Gastroesophageal sphincter (tissue), 4 donors: ENCODE measurements at regions not wholly inside any gene's neighbourhood (a gene's known extent, or its start where the extent isn't known, plus 50 kb on each side); places are given as distances from the start of the nearest gene placed in this dataset.

Experiments used
- ATAC-seq: fragments of 150-250 bp; one replicate; pipeline ENCODE4 v1.9.1; 2016; ENCODE audit warnings: mild to moderate bottlenecking, moderate library complexity
- H3K27ac ChIP-seq, 4 donors: fragments of 200-600 bp; sonication (generic) in 3 of 4; 1 replicate in 3 of 4; 2 replicates in 1 of 4; pipeline ENCODE4 v1.5.1; 2016 to 2019
- H3K27me3 ChIP-seq: fragments of 200-600 bp; sonication (generic); one replicate; pipeline ENCODE4 v1.5.1; 2019
- H3K36me3 ChIP-seq, 2 donors: fragments of 200-600 bp; sonication (generic); one replicate each; pipeline ENCODE4 v1.5.1; 2019; ENCODE audit warnings: control low read depth in 1 of 2
- H3K4me1 ChIP-seq, 3 donors: fragments of 200-600 bp; sonication (generic); 1 replicate in 2 of 3; 2 replicates in 1 of 3; pipeline ENCODE4 v1.5.1; 2016 to 2019; ENCODE audit warnings: control low read depth in 2 of 3
- H3K4me3 ChIP-seq, 2 donors: fragments of 200-600 bp; sonication (generic); one replicate each; pipeline ENCODE4 v1.5.1; 2019; ENCODE audit warnings: mild to moderate bottlenecking in 1 of 2, moderate library complexity in 1 of 2
- H3K9me3 ChIP-seq, 3 donors: fragments of 200-600 bp; sonication (generic); one replicate each; pipeline ENCODE4 v1.5.1; 2017 to 2019; ENCODE audit warnings: control low read depth in 2 of 3
- EP300 ChIP-seq: sonication (generic); formaldehyde crosslinking; IDR thresholded peaks from one replicate; pipeline ENCODE4 v1.6.1; 2017; ENCODE audit warnings: antibody characterized with exemption, mild to moderate bottlenecking
- POLR2A ChIP-seq, 2 donors: fragments of 450-650 bp; IDR thresholded peaks; one replicate each; pipeline ENCODE4 v1.6.1; 2017; ENCODE audit warnings: antibody characterized with exemption in 2 of 2, mild to moderate bottlenecking in 2 of 2, moderate library complexity in 1 of 2
- POLR2AphosphoS5 ChIP-seq: sonication (generic); formaldehyde crosslinking; IDR thresholded peaks from one replicate; pipeline ENCODE4 v1.6.1; 2017; ENCODE audit warnings: antibody characterized with exemption
- WGBS, 2 donors: methylation state at CpG; one replicate each; pipeline ENCODE4 v1.1.5; 2018; ENCODE audit warnings: low coverage in 1 of 2; 5-methylcytosine and 5-hydroxymethylcytosine counted together
- TF ChIP-seq, protein P1 (sequence below), 4 experiments: fragments of 200-600 bp in 2 of 4; fragments of 450-650 bp in 2 of 4; sonication (generic) in 1 of 4; IDR thresholded peaks; one replicate each; pipeline ENCODE4 v1.5.1; 2017 to 2019; ENCODE audit warnings: antibody characterized with exemption in 4 of 4, mild to moderate bottlenecking in 2 of 4, moderate library complexity in 2 of 4

DNA sequence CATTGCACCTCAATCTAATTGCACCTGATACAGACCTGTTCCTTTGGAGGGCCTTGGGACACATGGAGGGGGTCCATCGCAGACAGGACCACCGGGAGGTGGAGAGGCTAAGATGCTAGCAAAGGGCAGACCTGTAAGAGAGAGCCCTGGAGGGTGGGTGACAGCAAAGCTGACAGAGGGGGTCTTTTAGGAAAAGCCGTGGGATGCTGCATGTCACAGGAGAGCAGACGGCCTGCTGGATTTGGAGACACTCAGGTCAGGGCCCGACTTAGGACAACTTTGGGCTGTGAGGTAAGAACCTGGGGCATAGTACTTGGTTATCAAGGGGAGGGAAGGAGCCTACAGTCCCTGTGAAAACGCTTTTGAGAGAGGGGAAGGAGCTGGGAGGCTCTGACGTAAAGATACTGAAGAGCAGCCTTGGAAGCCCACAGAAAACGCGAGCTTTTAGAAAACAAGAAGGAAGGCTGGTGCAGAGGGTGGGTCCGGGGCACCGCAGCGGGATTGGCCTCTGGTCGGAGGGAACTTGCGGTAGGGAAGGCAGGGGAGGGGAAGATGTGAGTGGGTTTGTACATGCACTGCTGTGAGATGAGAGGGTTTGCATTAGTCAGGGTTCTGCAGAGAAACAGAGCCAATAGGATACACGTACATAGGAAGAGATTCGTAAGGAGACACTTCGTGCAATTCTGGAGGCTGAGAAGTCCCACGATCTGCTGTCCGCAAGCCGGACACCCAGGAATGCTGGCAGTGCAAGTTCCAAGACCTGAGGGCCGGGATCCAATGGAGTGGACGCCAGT, 868.5 kb downstream of the TBC1D22A start:
- no peak overlapping the region for H3K27ac ChIP-seq
- peaks cover 0 to 7% (median 0%) of the 10 kb centered on the region in 3 donors for H3K4me1 ChIP-seq
- H3K36me3 ChIP-seq = no peaks in the 10 kb centered on the region
- 71 to 72% methylated on average over 9 to 17 of the region's 22 CpGs for WGBS, 2 donors
- H3K4me3 ChIP-seq = no peak overlapping the region
- TF ChIP-seq EP300 (no peak), POLR2A (IDR thresholded peaks at IDR 0.05) (no peak), POLR2AphosphoS5 (no peak)
- TF ChIP-seq, protein P1, sequence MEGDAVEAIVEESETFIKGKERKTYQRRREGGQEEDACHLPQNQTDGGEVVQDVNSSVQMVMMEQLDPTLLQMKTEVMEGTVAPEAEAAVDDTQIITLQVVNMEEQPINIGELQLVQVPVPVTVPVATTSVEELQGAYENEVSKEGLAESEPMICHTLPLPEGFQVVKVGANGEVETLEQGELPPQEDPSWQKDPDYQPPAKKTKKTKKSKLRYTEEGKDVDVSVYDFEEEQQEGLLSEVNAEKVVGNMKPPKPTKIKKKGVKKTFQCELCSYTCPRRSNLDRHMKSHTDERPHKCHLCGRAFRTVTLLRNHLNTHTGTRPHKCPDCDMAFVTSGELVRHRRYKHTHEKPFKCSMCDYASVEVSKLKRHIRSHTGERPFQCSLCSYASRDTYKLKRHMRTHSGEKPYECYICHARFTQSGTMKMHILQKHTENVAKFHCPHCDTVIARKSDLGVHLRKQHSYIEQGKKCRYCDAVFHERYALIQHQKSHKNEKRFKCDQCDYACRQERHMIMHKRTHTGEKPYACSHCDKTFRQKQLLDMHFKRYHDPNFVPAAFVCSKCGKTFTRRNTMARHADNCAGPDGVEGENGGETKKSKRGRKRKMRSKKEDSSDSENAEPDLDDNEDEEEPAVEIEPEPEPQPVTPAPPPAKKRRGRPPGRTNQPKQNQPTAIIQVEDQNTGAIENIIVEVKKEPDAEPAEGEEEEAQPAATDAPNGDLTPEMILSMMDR (IDR thresholded peaks at IDR 0.05) = no peak
- peaks cover 49% of the 10 kb centered on the region for H3K27me3 ChIP-seq
- H3K9me3 ChIP-seq = peaks cover 0 to 5% (median 0%) of the 10 kb centered on the region in 3 donors
- no peak for ATAC-seq

DNA sequence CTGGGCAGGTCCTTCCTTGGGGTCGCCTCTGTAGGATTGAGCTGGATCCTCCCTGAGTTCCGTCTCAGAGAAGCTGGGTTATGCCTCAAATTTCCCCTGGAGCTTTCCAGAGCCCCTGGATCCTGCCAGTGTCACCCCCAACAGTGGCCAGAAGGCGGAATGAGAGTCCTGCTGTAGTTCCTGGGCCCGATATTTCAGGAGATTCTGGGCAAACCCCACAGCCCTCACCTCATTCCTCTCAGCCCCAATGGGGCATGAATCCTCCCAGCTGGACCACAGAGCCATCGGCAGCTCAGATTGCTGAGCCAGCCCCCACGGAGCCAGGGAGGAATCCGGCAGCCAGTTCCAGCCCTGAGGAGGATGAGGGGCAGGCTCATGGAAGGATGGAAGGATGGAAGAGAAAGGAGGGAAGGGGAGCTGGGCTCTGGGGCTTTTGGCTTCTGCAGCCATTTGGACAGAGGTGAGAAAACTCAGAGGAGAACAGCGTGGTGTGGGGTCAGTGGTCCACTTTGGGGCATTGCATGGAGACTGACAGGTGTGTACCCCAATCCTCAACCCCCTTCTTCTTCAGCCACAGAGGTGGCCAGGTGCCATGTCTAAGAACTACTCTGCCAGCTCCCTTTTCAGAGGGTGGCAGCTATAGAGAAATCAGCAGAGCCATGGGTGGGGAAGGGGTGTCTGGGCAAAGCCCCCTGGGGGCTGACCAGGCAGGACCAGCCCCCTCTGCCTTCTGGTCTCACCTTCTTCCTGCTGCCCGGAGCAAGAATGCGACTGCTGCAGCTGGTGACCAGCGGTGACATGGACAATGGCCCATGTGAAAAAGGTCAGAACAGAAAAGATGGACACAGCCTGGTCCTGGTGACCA, 867.6 kb downstream of the TBC1D22A start:
- ATAC-seq = no peak
- Histone ChIP-seq H3K27me3 (peaks cover 49% of the 10 kb centered on the region), H3K27ac (no peak overlapping the region), H3K36me3 (no peaks in the 10 kb centered on the region), H3K4me1 (peaks cover 0 to 7% (median 0%) of the 10 kb centered on the region in 3 donors), H3K4me3 (no peak overlapping the region), H3K9me3 (peaks cover 0 to 5% (median 0%) of the 10 kb centered on the region in 3 donors)
- TF ChIP-seq POLR2AphosphoS5 = no peak
- TF ChIP-seq POLR2A (IDR thresholded peaks at IDR 0.05) = no peak
- TF ChIP-seq, protein P1 (IDR thresholded peaks at IDR 0.05) = no peak
- no peak for TF ChIP-seq EP300
- 59 to 78% methylated on average over 3 to 5 of the region's 11 CpGs for WGBS, 2 donors

DNA sequence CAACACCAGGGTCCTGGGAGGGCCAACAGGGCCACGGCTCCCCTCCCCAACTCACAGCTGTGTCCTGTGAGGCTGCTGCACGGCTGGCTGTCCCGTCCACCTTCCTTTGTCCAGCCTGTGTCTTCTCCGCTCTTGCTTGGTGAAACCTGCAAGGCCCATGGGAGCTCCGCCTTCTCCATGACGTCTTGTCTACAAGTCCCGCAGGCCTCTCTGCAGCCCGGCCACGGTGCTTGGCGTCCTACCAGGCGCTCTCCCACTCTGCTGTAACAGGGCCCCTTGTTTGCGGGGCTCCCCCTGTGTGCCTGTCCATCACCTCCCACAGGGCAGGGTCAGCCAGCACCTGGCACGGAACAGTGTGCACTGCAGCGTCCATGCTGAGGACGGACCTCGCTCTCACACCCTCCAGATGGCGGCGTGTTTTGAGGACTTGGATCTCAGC, 866.8 kb downstream of the TBC1D22A start:
- Histone ChIP-seq H3K27me3 (peaks cover 47% of the 10 kb centered on the region), H3K9me3 (peaks cover 0 to 1% (median 0%) of the 10 kb centered on the region in 3 donors), H3K27ac (no peak overlapping the region), H3K36me3 (no peaks in the 10 kb centered on the region), H3K4me3 (no peak overlapping the region), H3K4me1 (peaks cover 0 to 7% (median 0%) of the 10 kb centered on the region in 3 donors)
- WGBS, 2 donors = 40 to 49% methylated on average over 2 to 10 of the region's 18 CpGs
- TF ChIP-seq POLR2AphosphoS5 (no peak), EP300 (no peak), POLR2A (IDR thresholded peaks at IDR 0.05) (no peak)
- TF ChIP-seq, protein P1 (IDR thresholded peaks at IDR 0.05) = no peak
- no peak for ATAC-seq

DNA sequence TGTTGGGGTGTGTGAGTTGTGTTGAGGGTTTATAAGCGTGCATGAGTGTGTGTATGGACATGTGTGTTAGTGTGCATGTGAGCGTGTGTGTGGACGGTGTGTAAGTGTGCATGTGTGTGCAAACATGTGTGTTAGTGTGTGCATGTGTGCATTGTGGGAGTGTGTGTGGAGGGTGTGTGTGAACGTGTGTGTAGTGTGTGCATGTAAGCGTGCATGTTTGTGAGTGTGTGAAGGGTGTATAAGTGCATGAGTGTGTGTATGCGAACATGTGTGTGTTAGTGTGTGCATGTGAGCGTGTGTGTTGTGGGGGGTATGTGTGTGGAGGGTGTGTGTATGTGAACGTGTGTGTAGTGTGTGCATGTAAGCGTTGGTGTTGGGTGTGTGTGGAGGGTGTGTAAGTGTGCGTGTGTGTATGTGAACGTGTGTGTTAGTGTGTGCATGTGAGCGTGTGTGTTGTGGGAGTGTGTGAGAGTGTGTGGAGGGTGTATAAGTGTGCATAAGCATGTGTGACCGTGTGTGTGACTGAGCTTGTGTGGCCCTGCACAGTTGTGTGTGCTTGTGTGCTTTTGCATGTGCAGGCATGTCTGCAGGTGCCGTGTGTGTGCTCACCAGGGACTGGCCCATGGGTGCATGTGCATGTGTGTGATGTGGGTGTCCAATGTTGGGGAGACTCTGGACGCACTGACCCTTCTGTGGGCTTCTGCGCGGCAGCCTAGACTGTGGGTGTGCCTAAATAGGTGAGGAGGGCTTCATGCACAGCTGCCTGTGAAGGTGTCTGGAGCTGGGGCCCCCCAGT, 866.2 kb downstream of the TBC1D22A start:
- peaks cover 0 to 7% (median 0%) of the 10 kb centered on the region in 3 donors for H3K4me1 ChIP-seq
- no peaks in the 10 kb centered on the region for H3K9me3 ChIP-seq
- no peak for TF ChIP-seq POLR2A (IDR thresholded peaks at IDR 0.05)
- TF ChIP-seq, protein P1 (IDR thresholded peaks at IDR 0.05) = no peak
- TF ChIP-seq POLR2AphosphoS5 = no peak
- TF ChIP-seq EP300 = no peak
- 88 to 96% methylated on average over 15 to 17 of the region's 17 CpGs for WGBS, 2 donors
- ATAC-seq = no peak
- H3K27ac ChIP-seq = no peak overlapping the region
- H3K36me3 ChIP-seq = no peaks in the 10 kb centered on the region
- H3K4me3 ChIP-seq = no peak overlapping the region
- H3K27me3 ChIP-seq = peaks cover 50% of the 10 kb centered on the region
